Panc1 (cell line): ENCODE measurements at regions not wholly inside any gene's neighbourhood (a gene's known extent, or its start where the extent isn't known, plus 50 kb on each side); places are given as distances from the start of the nearest gene placed in this dataset.

Experiments used
- CTCF ChIP-seq: fragments of 450-650 bp; IDR thresholded peaks from 2 replicates; pipeline ENCODE4 v1.5.1; 2017; ENCODE audit warnings: mild to moderate bottlenecking
- POLR2AphosphoS5 ChIP-seq: IDR thresholded peaks from 2 replicates; pipeline ENCODE4 v1.6.1; 2012; ENCODE audit warnings: mild to moderate bottlenecking, low read depth, low read length, moderate library complexity
- TCF7L2 ChIP-seq: IDR thresholded peaks from 2 replicates; pipeline ENCODE4 v1.6.1; 2011; ENCODE audit warnings: mild to moderate bottlenecking, low read depth, low read length, inconsistent platforms

GRCh38 chr5:152933056-152933455, 528.0 kb upstream of the NMUR2 start:
- TF ChIP-seq CTCF (no peak), TCF7L2 (no peak), POLR2AphosphoS5 (no peak)
